Endothelial cell (in vitro differentiated cells): ENCODE measurements at regions not wholly inside any gene's neighbourhood (a gene's known extent, or its start where the extent isn't known, plus 50 kb on each side); places are given as distances from the start of the nearest gene placed in this dataset.

Experiments
- DNase-seq: peaks from one replicate; pipeline ENCODE4 v3.0.0; 2021; ENCODE audit warnings: low spot score
- H3K27ac Mint-ChIP-seq: one replicate; pipeline ENCODE4 v1.8.0; 2021; ENCODE audit warnings: mixed read lengths, inconsistent platforms; ENCODE audit not compliant: unreplicated experiment
- H3K27me3 Mint-ChIP-seq: one replicate; pipeline ENCODE4 v1.8.0; 2021; ENCODE audit warnings: mild to moderate bottlenecking, moderate library complexity, mixed read lengths, inconsistent platforms; ENCODE audit not compliant: unreplicated experiment
- H3K36me3 Mint-ChIP-seq: one replicate; pipeline ENCODE4 v1.8.0; 2021; ENCODE audit warnings: mild to moderate bottlenecking, low read depth, mixed read lengths, inconsistent platforms; ENCODE audit not compliant: unreplicated experiment
- H3K4me1 Mint-ChIP-seq: one replicate; pipeline ENCODE4 v1.8.0; 2021; ENCODE audit warnings: mild to moderate bottlenecking, mixed read lengths, inconsistent platforms; ENCODE audit not compliant: unreplicated experiment
- H3K4me3 Mint-ChIP-seq: one replicate; pipeline ENCODE4 v1.8.0; 2021; ENCODE audit warnings: mild to moderate bottlenecking, mixed read lengths, inconsistent platforms; ENCODE audit not compliant: unreplicated experiment
- H3K9me3 Mint-ChIP-seq: one replicate; pipeline ENCODE4 v1.8.0; 2021; ENCODE audit warnings: mixed read lengths, inconsistent platforms; ENCODE audit not compliant: unreplicated experiment
- TF ChIP-seq, protein P1 (sequence below): fragments of 200-600 bp; sonication (generic); IDR thresholded peaks from one replicate; pipeline ENCODE4 v1.5.0; 2021; ENCODE audit warnings: antibody characterized with exemption; ENCODE audit not compliant: unreplicated experiment

DNA sequence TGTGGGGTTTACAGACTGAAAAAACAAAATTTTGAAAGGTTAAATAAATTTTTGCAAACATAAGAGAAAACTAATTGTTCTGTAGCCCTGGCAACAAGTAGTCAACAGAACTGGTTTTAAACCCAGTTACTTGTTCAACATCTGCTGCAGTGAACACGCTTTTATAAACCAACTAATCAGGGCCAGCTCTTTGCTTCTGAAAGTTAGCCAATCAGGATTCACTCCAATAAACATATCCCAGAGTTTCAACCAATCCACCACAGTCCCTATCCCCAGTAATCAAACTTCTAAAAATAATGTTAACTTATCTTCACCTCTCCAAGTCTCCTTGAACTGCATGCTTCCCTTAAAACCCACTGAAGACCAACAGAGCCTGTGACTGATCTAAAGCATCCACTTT lies 306.6 kb downstream of the CTH start:
- Mint-ChIP-seq H3K4me1 (peaks cover 7% of the 10 kb centered on the region), H3K27ac (no peak overlapping the region), H3K27me3 (no peaks in the 10 kb centered on the region), H3K4me3 (no peak overlapping the region), H3K9me3 (no peaks in the 10 kb centered on the region), H3K36me3 (no peaks in the 10 kb centered on the region)
- TF ChIP-seq, protein P1, sequence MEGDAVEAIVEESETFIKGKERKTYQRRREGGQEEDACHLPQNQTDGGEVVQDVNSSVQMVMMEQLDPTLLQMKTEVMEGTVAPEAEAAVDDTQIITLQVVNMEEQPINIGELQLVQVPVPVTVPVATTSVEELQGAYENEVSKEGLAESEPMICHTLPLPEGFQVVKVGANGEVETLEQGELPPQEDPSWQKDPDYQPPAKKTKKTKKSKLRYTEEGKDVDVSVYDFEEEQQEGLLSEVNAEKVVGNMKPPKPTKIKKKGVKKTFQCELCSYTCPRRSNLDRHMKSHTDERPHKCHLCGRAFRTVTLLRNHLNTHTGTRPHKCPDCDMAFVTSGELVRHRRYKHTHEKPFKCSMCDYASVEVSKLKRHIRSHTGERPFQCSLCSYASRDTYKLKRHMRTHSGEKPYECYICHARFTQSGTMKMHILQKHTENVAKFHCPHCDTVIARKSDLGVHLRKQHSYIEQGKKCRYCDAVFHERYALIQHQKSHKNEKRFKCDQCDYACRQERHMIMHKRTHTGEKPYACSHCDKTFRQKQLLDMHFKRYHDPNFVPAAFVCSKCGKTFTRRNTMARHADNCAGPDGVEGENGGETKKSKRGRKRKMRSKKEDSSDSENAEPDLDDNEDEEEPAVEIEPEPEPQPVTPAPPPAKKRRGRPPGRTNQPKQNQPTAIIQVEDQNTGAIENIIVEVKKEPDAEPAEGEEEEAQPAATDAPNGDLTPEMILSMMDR, result no peak
- DNase-seq, result no peak

DNA sequence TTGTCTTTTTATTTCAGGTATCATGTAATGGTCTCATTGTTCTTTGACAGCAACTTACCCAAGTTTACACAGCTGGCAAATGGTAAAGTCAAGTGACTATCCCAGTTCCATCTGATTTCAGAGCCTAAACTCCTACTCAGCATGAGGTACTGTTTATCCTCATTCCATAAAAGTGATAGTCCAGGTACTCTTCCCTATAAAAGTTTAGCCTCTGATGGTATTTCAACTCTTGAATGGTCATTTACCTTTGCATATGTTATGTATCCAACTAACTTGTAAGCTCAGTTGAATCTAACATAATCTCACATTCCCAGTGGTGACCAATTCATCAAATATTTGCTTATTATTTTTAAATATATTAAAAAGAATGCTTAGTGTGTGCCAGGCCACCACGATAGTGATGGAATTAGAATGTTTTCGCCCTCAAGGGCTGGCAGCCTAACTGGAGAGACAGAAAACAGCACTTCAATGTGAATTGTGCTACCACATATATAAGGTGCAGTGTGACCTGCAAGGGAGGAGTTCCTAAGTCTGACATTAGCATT lies 307.1 kb downstream of the CTH start:
- no peaks in the 10 kb centered on the region for H3K27me3 Mint-ChIP-seq
- no peak overlapping the region for H3K27ac Mint-ChIP-seq
- no peaks in the 10 kb centered on the region for H3K36me3 Mint-ChIP-seq
- no peak for DNase-seq
- H3K9me3 Mint-ChIP-seq, result no peaks in the 10 kb centered on the region
- H3K4me1 Mint-ChIP-seq, result peaks cover 7% of the 10 kb centered on the region
- H3K4me3 Mint-ChIP-seq, result no peak overlapping the region
- TF ChIP-seq, protein P1, result no peak

DNA sequence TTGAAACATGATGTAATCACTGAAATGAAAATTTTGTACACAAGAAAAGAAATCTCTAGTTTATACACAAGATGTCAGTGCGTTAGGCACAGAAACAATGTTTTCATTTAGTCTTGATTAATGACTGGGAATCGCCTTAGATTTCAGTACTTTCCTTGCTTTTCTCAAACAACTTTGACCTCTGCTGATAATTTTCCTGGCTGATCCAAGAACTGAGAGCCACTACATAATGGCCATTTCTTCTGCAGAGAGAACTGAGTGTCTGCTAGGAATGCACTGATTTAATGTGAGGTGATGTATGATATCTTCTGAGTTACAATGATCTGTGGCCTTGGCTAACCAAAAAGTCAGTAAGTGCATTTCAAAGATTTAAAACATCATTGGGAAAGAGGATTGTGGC lies 308.1 kb downstream of the CTH start:
- Mint-ChIP-seq H3K27ac (no peak overlapping the region), H3K4me1 (peaks cover 6% of the 10 kb centered on the region), H3K9me3 (no peaks in the 10 kb centered on the region), H3K36me3 (no peaks in the 10 kb centered on the region), H3K4me3 (no peak overlapping the region), H3K27me3 (no peaks in the 10 kb centered on the region)
- TF ChIP-seq, protein P1, result no peak
- no peak for DNase-seq

DNA sequence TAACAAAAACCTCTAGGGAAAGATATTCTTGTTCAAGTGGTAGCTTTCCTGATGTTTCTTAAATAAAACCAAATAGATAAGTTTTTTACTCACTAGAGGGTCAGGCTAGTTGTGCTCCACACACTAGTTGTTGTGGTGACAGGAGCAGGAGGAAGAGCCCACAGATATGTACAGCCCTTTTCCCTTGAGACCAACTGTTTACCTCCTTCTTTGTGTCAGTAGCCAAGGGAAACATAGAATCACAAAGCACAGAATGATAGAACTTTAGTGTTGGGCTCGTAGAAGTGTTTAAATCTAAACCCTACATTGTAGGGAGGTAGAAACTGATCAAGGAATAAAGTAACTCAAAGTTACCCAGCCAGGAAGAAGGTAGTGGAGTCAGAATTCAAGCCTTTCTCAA lies 309.0 kb downstream of the CTH start:
- H3K4me1 Mint-ChIP-seq, result no peaks in the 10 kb centered on the region
- no peak for DNase-seq
- H3K36me3 Mint-ChIP-seq, result no peaks in the 10 kb centered on the region
- TF ChIP-seq, protein P1, result no peak
- no peak overlapping the region for H3K4me3 Mint-ChIP-seq
- no peaks in the 10 kb centered on the region for H3K9me3 Mint-ChIP-seq
- no peak overlapping the region for H3K27ac Mint-ChIP-seq
- no peaks in the 10 kb centered on the region for H3K27me3 Mint-ChIP-seq

DNA sequence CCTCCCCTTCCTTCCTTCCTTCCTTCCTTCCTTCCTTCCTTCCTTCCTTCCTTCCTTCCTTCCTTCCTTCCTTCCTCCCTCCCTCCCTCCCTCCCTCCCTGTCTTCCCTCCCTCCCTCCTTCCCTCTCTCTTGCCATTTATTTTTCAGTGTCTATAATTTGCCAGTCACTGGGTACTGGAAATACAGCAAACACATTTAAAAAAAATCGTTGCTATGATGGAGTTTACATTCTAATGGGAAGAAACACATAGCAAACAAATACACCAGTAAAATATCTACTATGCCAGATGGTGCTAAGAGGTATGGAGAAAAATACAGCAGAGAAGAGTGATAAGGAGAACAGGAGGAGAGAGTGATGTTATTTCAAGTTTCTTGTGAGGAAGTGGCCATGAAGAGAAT lies 309.5 kb downstream of the CTH start:
- H3K4me1 Mint-ChIP-seq, result no peaks in the 10 kb centered on the region
- TF ChIP-seq, protein P1, result no peak
- DNase-seq, result no peak
- no peaks in the 10 kb centered on the region for H3K36me3 Mint-ChIP-seq
- H3K27ac Mint-ChIP-seq, result no peak overlapping the region
- H3K27me3 Mint-ChIP-seq, result no peaks in the 10 kb centered on the region
- no peaks in the 10 kb centered on the region for H3K9me3 Mint-ChIP-seq
- no peak overlapping the region for H3K4me3 Mint-ChIP-seq
